ENCODE measurements at regions not wholly inside any gene's neighbourhood (a gene's known extent, or its start where the extent isn't known, plus 50 kb on each side); places are given as distances from the start of the nearest gene placed in this dataset.

DNA sequence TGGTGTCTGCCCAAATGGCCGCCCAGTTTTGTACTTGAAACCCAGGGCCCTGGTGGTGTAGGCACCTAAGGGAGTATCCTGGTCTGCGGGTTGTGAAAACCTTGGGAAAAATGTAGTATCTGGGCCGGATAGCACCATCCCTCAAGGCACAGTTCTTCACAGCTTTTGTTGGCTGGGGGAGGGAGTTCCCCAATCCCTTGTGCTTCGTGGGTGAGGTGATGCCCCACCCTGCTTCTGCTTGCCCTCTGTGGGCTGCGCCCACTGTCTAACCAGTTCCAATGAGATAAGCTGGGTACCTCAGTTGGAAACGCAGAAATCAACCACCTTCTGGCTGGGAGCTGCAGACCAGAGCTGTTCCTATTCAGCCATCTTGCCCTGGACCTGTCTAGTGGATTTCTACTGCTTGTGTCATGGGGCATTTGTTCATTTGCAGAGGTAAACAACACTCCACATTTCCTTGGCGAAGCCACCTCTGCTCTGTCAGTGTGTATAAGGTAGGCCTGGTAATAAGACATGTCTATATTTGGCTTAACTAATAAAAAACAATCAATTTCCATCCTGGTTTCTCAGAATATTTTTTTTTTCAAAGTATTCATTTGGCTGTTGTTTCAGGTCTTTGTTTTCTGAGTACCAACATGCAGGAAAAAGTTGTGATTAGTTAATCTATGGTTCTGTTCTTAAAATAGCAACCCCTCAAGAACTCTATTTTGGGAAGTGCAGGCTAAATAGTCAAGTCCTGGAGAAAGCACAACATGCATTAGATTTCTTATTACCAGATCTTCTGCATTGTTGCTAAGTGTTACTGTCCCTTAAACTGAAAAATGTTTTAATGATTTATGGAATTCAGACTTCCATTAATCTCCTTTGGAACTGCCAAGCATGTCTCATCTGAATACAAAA lies 304.3 kb downstream of the ZIC1 start:
- Histone ChIP-seq H3K4me1 (peaks cover 0 to 8% of the 10 kb centered on the region in 2 donors), H3K4me3 (no peak overlapping the region), H3K36me3 (no peaks in the 10 kb centered on the region), H3K27ac (peak overlapping the region in 1 of 2 donors; percentile 32), H3K9me3 (no peaks in the 10 kb centered on the region), H3K27me3 (no peaks in the 10 kb centered on the region)
- intact Hi-C loops (cut with DNase I): no loop called here
- TF ChIP-seq, protein P1, sequence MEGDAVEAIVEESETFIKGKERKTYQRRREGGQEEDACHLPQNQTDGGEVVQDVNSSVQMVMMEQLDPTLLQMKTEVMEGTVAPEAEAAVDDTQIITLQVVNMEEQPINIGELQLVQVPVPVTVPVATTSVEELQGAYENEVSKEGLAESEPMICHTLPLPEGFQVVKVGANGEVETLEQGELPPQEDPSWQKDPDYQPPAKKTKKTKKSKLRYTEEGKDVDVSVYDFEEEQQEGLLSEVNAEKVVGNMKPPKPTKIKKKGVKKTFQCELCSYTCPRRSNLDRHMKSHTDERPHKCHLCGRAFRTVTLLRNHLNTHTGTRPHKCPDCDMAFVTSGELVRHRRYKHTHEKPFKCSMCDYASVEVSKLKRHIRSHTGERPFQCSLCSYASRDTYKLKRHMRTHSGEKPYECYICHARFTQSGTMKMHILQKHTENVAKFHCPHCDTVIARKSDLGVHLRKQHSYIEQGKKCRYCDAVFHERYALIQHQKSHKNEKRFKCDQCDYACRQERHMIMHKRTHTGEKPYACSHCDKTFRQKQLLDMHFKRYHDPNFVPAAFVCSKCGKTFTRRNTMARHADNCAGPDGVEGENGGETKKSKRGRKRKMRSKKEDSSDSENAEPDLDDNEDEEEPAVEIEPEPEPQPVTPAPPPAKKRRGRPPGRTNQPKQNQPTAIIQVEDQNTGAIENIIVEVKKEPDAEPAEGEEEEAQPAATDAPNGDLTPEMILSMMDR (IDR thresholded peaks at IDR 0.05): no peak
- no peak for DNase-seq (ENCODE audit: low spot score in 2 of 2)

DNA sequence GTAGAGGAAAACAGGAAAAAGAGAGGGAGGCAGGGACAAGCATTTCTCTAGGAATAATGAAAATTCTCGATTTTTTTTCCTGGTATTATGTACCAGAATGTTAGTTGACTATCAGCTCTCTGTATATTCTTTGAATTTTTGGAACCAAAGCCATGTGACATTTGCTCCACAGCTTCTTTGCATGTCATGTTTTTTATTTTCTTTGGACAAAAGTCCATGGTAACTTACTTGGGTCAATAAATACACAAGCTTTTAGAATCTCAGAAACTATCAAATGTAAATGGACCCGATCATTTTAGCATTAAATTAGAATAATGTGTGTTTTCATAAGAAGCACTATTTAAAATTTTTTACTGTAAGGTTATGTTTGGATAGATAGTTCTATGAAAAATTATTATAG lies 320.5 kb downstream of the ZIC1 start:
- H3K9me3 ChIP-seq: no peaks in the 10 kb centered on the region
- no peaks in the 10 kb centered on the region for H3K27me3 ChIP-seq
- intact Hi-C loops (cut with DNase I): no loop called here
- no peak for DNase-seq (ENCODE audit: low spot score in 2 of 2)
- TF ChIP-seq, protein P1 (IDR thresholded peaks at IDR 0.05): no peak
- H3K4me3 ChIP-seq: no peak overlapping the region
- no peak overlapping the region for H3K27ac ChIP-seq
- H3K4me1 ChIP-seq: no peaks in the 10 kb centered on the region
- H3K36me3 ChIP-seq: no peaks in the 10 kb centered on the region

DNA sequence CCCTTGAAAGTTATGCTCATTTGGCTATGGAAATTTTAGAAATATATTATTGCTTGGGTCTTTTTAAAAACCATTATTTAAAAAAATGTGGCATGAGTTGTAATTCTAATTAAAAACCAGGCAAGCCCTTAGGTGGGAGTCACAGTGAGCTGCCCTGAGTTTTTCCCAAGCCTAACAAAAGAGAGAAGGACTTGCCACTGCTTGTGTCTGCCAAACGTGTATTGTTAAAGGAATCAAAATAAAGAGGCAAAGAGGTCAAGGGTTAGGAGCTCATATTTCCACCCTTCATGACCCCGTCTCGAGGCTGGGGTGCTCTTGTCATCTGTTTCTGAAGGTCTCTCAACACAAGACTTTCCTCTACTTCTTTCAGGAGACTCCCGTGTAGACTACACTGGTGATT lies 321.1 kb downstream of the ZIC1 start:
- H3K9me3 ChIP-seq: no peaks in the 10 kb centered on the region
- no peaks in the 10 kb centered on the region for H3K36me3 ChIP-seq
- TF ChIP-seq, protein P1 (IDR thresholded peaks at IDR 0.05): no peak
- no peak overlapping the region for H3K4me3 ChIP-seq
- no peak for DNase-seq (ENCODE audit: low spot score in 2 of 2)
- intact Hi-C loops (cut with DNase I): no loop called here
- H3K27me3 ChIP-seq: no peaks in the 10 kb centered on the region
- no peaks in the 10 kb centered on the region for H3K4me1 ChIP-seq
- no peak overlapping the region for H3K27ac ChIP-seq

DNA sequence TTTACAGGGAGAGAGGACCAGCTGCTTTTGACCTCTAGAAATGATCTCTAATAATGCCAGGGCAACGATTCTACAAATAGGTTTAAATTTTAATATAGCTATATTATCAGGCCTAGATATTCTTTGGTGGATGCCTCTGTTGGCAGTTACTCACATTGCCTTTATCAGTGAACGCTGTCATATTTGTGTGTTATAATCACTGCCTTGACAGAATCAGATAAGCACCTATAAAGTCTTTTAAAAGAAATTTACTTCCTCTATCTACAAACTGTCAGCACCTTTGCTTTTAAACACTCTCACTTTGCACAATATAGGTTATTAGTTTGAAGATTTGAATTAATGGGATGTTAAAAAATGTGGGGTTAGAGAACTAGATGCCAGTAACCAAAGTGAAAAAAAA lies 324.1 kb downstream of the ZIC1 start:
- Histone ChIP-seq H3K4me1 (no peaks in the 10 kb centered on the region), H3K27me3 (no peaks in the 10 kb centered on the region), H3K27ac (no peak overlapping the region), H3K9me3 (no peaks in the 10 kb centered on the region), H3K36me3 (no peaks in the 10 kb centered on the region), H3K4me3 (no peak overlapping the region)
- intact Hi-C loops (cut with DNase I): no loop called here
- TF ChIP-seq, protein P1 (IDR thresholded peaks at IDR 0.05): no peak
- DNase-seq (ENCODE audit: low spot score in 2 of 2): no peak

DNA sequence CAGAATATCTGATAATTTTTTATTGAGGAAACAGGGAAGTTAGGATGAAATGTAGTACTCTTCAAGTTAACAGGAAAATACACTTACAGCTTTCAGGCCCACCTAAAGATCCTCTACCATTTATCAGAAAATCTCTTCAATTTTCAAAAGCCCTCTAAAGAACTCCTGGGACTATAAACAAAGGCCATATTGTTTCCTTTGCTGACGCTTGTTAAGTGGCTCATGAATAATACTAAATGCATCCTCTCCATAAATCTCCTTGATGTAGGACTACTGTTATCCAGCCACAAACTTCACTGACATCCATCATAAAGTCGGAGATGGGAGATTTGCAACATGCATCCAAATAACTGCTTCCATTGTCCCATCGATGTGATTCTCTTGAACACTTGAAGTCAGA lies 326.5 kb downstream of the ZIC1 start:
- Histone ChIP-seq H3K4me1 (no peaks in the 10 kb centered on the region), H3K36me3 (no peaks in the 10 kb centered on the region), H3K4me3 (no peak overlapping the region), H3K9me3 (no peaks in the 10 kb centered on the region), H3K27ac (no peak overlapping the region), H3K27me3 (no peaks in the 10 kb centered on the region)
- no peak for DNase-seq (ENCODE audit: low spot score in 2 of 2)
- intact Hi-C loops (cut with DNase I): no loop called here
- TF ChIP-seq, protein P1 (IDR thresholded peaks at IDR 0.05): no peak

Measured in ascending aorta (tissue), 2 donors.